Dermis microvascular lymphatic vessel endothelial cell (primary cell): ENCODE measurements at regions not wholly inside any gene's neighbourhood (a gene's known extent, or its start where the extent isn't known, plus 50 kb on each side); places are given as distances from the start of the nearest gene placed in this dataset.
A peak's percentile ranks its signal among the peaks of the same experiment; 100 is the strongest.

Experiments used
- DNase-seq, 2 donors: peaks; one replicate each; pipeline versions ENCODE4 v3.0.0 to v3.0.0-alpha.2; 2010; ENCODE audit warnings: low read depth in 2 of 2

DNA sequence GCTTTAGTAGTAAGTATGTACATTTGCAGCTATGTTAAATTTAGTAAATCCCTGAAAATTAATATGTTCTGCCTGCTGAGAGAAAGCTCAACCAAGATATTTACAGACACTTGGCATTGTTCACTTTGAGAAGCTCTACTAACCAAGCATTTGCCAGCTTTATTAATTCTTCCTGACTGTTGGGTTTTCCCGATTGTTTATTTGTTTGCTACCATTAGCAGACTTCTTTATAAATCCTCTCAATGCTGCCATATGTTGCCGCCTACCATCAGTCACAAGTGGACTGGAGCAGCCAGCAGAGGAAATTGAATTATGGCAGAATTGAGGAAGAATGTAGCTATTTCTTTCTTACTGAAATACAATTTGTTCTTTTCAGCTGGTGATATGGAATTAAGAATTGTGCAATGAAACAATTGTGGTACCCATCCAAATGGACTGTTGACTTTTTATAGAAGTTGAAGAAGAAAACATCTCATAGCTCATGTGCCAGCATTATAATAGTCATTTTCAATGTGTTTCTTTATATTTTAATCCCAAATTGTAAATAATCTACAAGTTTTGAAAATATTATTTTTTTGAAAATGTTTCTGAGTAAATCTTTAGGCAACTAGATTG lies 588.7 kb upstream of the CDH6 start:
- no peak for DNase-seq

DNA sequence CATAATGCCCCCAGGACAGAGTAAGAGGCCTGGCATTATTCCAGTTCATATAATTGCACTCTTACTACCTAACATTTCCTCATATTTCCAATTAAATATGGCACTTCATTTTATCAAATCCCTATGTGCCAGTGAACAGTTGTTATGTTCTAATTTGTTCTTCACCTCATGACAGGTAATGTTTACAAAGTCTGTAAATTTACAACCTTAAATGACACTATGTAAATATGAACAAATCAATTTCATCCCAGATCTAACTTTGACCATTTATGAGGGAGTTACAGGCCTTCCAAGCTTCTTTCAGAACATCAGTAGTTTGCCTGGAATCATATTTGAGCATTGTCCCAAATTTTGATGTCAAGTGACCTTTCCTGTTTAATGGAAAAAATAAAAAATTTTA lies 592.6 kb upstream of the CDH6 start:
- DNase-seq = no peak

GRCh38 chr5:30596495-30597064 lies 596.9 kb upstream of the CDH6 start:
- DNase-seq = no peak

GRCh38 chr5:30594331-30594730 lies 599.2 kb upstream of the CDH6 start:
- DNase-seq = no peak

- no peak for DNase-seq
Measured at GRCh38 chr5:30592833-30593232, 600.7 kb upstream of the CDH6 start.

DNA sequence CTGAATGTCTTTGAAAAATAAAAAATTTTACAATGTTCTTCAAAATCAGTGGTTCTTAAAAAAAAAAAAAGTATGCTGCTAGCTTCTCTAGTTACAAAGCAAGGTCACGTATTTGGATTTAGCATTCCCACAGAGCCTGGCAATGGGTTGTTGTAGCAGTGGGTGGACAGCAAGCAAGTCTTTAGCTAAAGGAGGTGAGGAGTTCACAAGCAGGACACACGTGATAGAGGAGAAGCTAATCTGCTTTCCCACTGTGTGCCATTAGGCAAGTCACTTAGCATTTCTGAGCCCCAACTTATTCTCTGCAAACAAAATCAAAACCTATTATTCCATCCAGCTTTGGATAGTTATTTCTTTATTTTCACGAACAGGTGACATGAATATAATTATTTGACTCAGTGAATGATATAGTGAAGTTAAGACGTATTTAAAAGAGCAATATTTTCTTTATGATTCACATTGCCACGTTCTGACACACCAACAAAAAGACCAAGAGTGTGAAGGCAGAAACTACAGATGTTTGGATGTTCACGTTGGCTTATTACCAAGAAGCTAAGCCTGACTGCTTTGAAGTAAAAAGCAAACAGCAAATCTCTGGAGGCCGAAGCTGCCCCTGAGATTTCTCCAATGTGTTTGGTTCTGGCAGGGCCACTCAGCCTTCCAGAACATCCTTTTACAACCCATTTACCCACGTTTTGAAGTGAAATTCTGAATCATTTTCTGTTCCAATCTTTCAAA lies 612.1 kb upstream of the CDH6 start:
- no peak for DNase-seq

GRCh38 chr5:30574761-30575160 lies 618.7 kb upstream of the CDH6 start:
- no peak for DNase-seq

GRCh38 chr5:30572279-30572678 lies 621.2 kb upstream of the CDH6 start:
- no peak for DNase-seq

DNA sequence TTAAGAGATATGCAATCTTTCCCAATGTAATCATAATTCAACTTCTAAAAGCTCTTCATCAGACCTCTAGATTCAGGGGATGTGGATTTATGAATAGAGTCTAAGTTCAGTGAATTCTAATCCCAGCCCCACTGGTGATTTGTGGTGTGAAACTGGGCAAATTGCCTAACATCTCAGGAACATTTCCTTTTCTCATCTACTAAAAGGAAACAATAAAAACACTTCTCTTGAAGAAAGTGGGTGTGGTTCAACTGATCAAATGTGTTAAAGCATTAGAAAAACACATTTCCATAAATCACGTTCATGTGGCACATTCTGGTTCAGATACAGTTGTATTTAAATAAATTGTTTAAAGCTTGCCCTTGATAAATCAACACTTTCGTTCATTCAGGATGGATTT lies 631.7 kb upstream of the CDH6 start:
- no peak for DNase-seq

- no peak for DNase-seq
Measured at GRCh38 chr5:30551618-30552017, 641.9 kb upstream of the CDH6 start.

DNA sequence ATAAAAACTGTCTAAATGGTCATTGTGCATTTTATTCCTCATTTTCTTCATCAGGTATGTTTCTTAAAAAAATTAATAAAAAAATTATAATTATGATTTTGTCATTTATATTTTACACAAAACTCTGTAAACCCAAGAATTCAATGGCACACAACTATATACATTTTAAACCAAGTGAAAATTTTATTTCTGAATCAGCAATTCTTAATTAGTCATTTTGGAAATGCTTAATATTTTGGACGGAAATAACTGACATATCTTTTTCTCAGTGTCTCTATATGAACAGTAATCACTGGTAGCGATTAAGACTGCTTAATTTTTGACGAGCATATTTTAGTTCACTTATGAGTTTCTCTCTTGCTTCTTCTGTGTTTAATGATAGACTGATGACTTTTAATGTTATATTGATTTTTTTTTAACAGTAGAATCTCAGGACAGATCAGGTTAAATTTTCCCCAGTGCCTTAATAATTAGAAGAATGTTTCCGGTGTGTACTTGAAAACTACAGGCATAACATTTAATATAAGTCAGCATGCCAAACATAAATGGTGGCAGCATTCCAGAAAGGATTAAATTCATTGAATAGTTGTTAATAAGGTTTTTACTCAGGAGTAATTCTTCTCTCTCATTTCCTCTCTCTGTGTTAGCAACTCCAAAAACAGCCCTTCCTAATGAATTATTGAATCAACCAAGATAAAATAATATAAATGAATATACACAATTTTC lies 644.7 kb upstream of the CDH6 start:
- DNase-seq = no peak

- DNase-seq = no peak
Measured at GRCh38 chr5:30540150-30540549, 653.3 kb upstream of the CDH6 start.

DNA sequence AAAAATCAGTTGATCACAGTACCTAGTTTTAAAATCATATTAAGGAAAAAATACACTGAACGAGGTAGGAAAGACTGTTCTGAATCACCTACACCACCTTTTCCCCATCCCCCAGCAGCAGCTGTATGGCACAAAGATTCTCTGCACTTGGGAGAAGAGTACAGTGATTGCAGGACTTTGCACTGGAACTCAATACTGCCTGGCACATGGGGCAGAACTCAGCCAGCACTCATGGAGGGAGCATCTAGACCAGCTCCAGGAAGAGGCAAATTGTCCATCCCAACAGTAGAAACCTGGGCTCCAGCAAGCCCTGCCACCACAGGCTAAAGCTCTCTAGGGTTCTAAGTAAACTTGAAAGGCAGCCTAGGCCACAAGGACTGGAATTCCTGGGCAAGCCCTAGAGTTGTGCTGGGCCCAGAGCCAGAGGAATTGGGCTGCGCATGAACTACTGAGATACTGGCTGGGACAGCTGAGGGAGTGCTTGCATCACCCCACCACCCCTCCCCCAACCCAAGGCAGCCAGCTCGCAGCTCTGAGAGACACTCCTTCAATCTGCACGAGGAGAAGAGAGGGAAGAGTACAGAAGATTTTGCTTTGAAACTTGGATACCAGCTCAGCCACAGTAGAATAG lies 654.4 kb upstream of the CDH6 start:
- DNase-seq = no peak

DNA sequence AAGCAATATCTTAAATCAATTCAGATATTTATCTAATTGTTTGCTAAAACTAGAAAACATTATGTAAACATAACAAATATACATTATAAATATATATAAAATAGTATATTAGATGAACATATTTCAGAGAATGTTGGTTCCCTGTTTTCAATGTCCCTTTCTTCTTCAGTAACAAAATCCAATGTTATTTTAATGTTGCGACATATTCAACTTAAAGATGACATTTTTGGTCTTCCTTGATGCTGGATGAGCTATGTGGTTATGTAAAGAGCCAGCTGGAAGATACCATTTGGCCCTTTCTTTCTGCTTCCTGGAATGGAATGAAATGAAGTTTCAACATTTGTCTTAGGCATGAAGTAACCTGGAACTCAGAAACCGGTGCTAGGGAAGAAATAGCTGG lies 668.1 kb upstream of the CDH6 start:
- DNase-seq = no peak

DNA sequence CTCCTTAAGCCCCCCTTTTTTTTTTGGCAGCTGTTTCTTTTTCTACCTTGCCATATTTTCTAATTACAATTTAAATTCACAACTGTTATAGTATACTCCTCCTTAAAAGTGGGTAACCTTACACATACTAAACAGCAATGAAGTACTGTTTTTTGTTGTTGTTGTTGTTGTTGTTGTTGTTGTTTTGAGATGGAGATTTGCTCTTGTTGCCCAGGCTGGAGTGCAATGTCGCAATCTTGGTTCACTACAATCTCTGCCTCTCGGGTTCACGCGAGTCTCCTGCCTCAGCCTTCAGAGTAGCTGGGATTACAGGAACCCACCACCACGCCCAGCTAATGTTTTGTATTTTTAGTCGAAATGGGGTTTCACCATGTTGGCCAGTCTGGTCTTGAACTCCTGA lies 669.1 kb upstream of the CDH6 start:
- no peak for DNase-seq

DNA sequence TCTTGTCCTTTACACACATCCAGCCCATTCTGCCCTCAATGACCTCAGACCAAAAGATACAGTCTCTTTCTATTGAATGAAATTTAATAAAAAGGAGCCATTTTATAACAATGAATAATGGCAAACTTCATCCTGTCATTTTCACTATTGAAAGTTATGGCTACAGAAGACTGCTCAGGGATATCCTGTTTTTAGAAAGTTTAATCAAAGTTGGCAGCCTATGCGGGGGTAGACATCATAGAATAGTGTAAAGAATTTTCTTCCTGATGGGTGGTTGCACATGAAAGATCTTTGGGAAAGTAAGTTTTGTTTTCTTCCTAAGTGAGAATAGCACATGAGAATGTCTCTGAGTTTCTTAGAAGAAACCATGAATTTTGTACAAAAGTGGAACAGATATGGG lies 670.4 kb upstream of the CDH6 start:
- no peak for DNase-seq

DNA sequence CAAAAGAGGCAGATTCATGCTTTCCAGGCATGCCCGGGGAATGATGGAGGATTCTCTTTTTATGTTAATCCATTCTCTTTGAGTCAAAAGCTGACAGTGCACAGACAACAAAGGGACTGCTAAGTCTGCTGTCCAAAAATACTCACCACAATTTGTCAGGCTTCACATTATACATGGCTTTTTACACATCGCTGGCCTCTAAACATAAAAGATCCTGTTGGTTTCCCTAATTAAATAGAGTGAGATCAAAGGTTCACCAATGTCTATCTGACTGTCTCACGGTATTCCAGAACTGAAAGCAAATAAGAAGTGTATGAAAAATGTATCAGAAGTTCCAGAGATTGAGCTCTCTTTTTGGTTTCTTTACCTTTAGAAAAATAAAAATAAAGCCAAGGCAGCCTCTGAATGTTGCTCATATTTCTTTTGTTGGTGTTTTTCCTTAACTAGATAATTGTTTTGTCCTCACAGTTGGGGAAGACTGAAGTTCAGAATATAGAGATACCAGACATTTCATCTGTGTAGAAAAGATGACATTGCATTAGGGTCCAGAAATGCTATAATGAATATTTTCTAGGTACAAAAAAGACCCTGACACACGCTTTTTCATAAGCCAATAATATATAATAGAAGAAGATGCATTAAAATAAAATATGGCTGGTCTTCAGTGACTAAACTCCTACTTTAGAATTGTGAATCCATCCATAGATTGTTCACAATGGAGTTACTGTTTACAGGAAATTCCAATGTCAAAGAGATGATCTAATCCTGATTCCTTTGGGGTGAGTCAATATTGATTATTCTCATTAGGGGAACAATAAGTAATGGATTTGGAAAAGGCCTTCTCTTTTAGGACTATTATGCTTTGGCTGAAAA lies 688.2 kb upstream of the CDH6 start:
- peak; percentile 7 to 17 for DNase-seq

- no peak for DNase-seq
Measured at GRCh38 chr5:30502277-30502676, 691.2 kb upstream of the CDH6 start.

DNA sequence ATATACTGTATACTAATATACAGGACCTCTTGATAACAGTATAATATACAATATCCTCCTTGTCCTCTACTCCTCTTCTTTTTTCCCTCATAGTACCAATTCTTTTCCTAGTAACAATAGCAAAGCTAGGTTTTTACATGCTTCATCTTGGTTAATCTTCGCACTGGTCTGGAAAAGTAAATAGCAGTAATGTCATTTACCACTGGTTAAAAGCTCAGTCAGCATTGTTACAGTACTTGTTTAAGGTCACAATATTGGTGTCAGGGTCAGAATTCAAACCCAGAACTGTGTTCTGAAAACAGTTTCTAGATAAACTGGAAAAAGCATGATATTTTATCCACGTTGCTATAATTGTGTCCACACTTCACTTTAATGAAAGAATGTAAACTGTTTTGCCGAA lies 692.4 kb upstream of the CDH6 start:
- DNase-seq = no peak

GRCh38 chr5:30500513-30500912 lies 693.0 kb upstream of the CDH6 start:
- DNase-seq = no peak

DNA sequence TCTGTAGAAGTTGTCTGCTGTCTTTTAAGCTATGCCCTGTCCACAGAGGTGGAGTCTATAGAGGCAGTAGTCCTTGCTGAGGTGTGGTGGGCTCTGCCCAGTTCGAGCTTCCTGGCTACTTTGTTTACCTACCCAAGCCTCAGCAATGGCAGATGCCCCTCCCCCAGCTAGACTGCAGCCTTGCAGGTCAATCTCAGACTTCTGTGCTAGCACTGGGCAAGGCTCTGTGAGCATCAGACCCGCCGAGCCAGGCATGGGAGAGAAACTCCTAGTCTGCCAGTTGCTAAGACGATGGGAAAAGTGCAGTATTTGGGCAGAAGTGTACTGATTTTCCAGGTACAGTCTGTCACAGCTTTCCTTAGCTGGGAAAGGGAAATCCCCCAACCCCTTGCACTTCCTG lies 694.1 kb upstream of the CDH6 start:
- no peak for DNase-seq
